A673 (cell line): ENCODE measurements at regions not wholly inside any gene's neighbourhood (a gene's known extent, or its start where the extent isn't known, plus 50 kb on each side); places are given as distances from the start of the nearest gene placed in this dataset.

Experiments
- BruUV-seq: library from RNA; stranded (reverse); fragments of 400-500 nt; replicated peaks from 2 replicates; lab custom pipeline; 2021; lab: Mats Ljungman, UMichigan
- CTCF ChIA-PET: fragments of 300-600 bp; sonication (Branson Sonifier 250); formaldehyde crosslinking; loops from one replicate; lab custom pipeline; 2022; ENCODE audit warnings: antibody characterized with exemption; lab: Charles Lee
- POLR2A ChIA-PET: fragments of 300-600 bp; sonication (Branson Sonifier 250); formaldehyde crosslinking; loops from one replicate; lab custom pipeline; 2022; ENCODE audit warnings: antibody characterized with exemption; ENCODE audit not compliant: low non-redundant PET; lab: Charles Lee
- DNase-seq: peaks from one replicate; pipeline ENCODE4 v3.0.0-alpha.2; 2015; ENCODE audit warnings: low spot score
- H3K27ac ChIP-seq: fragments of 200-600 bp; sonication (generic); 2 replicates; pipeline ENCODE4 v1.5.1; 2016; ENCODE audit warnings: mixed run types, low read depth, mild to moderate bottlenecking, mixed read lengths, antibody characterized with exemption, low read length; ENCODE audit not compliant: poor library complexity, severe bottlenecking
- H3K27me3 ChIP-seq: fragments of 200-600 bp; sonication (generic); replicated peaks from 2 replicates; pipeline ENCODE4 v1.6.1; 2017; ENCODE audit warnings: mixed run types, low read depth, mild to moderate bottlenecking, mixed read lengths, antibody characterized with exemption, low read length; ENCODE audit not compliant: insufficient read depth, poor library complexity
- H3K36me3 ChIP-seq: fragments of 200-600 bp; sonication (generic); 2 replicates; pipeline ENCODE4 v1.6.1; 2016; ENCODE audit warnings: mixed run types, mild to moderate bottlenecking, mixed read lengths, antibody characterized with exemption, low read length; ENCODE audit not compliant: insufficient read depth, poor library complexity, severe bottlenecking
- H3K4me1 ChIP-seq: fragments of 200-600 bp; sonication (generic); 2 replicates; pipeline ENCODE4 v1.6.1; 2017; ENCODE audit warnings: mixed run types, mild to moderate bottlenecking, mixed read lengths, antibody characterized with exemption, low read length; ENCODE audit not compliant: insufficient read depth, poor library complexity, severe bottlenecking
- H3K4me3 ChIP-seq: fragments of 200-600 bp; sonication (generic); 2 replicates; pipeline ENCODE4 v1.5.1; 2016; ENCODE audit warnings: low read depth, mixed run types, mild to moderate bottlenecking, mixed read lengths, low read length; ENCODE audit not compliant: poor library complexity, severe bottlenecking
- H3K9me3 ChIP-seq: fragments of 200-600 bp; sonication (generic); 2 replicates; pipeline ENCODE4 v1.6.1; 2016; ENCODE audit warnings: mixed run types, low read depth, mild to moderate bottlenecking, mixed read lengths, antibody characterized with exemption, low read length; ENCODE audit not compliant: poor library complexity, severe bottlenecking
- EZH2 ChIP-seq: fragments of 200-600 bp; sonication (generic); IDR thresholded peaks from 2 replicates; pipeline ENCODE4 v1.6.1; 2017; ENCODE audit warnings: borderline replicate concordance, low read depth, mild to moderate bottlenecking, mixed read lengths, antibody characterized with exemption, low read length; ENCODE audit not compliant: poor library complexity, severe bottlenecking
- intact Hi-C: fragments of 100-400 bp; cut with micrococcal nuclease; formaldehyde crosslinking; loops from one replicate; pipeline ENCODE4 v1.10.0; 2022; ENCODE audit not compliant: unreplicated experiment
- TF ChIP-seq, protein P1 (sequence below): fragments of 300-800, 200-600 bp; sonication (generic); conservative IDR thresholded peaks from 2 replicates; pipeline ENCODE4 v1.5.1; 2017; ENCODE audit warnings: low read depth, mild to moderate bottlenecking, antibody characterized with exemption, low read length, moderate library complexity, mixed read lengths

DNA sequence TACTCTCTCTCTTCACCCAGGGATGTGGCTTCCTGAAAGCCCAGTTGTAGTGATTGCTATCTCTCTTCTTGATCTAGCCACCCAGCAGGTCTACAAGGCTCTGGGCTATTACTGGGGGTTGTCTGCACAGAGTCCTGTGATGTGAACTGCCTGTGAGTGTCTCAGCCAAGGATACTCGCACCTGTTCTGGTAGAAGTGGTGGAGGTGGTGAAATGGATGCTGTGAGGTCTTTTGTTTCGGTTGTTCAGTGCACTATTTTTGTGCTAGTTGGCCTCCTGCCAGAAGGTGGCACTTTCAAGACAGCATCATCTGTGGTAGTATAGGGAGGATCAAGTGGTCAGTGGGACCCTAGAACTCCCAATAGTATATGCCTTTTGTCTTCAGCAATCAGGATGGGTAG lies 268.0 kb downstream of the GABRG1 start:
- TF ChIP-seq, protein P1, sequence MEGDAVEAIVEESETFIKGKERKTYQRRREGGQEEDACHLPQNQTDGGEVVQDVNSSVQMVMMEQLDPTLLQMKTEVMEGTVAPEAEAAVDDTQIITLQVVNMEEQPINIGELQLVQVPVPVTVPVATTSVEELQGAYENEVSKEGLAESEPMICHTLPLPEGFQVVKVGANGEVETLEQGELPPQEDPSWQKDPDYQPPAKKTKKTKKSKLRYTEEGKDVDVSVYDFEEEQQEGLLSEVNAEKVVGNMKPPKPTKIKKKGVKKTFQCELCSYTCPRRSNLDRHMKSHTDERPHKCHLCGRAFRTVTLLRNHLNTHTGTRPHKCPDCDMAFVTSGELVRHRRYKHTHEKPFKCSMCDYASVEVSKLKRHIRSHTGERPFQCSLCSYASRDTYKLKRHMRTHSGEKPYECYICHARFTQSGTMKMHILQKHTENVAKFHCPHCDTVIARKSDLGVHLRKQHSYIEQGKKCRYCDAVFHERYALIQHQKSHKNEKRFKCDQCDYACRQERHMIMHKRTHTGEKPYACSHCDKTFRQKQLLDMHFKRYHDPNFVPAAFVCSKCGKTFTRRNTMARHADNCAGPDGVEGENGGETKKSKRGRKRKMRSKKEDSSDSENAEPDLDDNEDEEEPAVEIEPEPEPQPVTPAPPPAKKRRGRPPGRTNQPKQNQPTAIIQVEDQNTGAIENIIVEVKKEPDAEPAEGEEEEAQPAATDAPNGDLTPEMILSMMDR = no peak
- TF ChIP-seq EZH2 = no peak
- H3K4me3 ChIP-seq = no peak overlapping the region
- no peak for DNase-seq
- intact Hi-C loops = no loop called here
- BruUV-seq = no TSS peak
- H3K4me1 ChIP-seq = no peaks in the 10 kb centered on the region
- CTCF ChIA-PET = no interaction called here
- H3K27me3 ChIP-seq = no peaks in the 10 kb centered on the region
- no peaks in the 10 kb centered on the region for H3K36me3 ChIP-seq
- POLR2A ChIA-PET = no interaction called here
- H3K9me3 ChIP-seq = no peaks in the 10 kb centered on the region
- H3K27ac ChIP-seq = no peak overlapping the region

DNA sequence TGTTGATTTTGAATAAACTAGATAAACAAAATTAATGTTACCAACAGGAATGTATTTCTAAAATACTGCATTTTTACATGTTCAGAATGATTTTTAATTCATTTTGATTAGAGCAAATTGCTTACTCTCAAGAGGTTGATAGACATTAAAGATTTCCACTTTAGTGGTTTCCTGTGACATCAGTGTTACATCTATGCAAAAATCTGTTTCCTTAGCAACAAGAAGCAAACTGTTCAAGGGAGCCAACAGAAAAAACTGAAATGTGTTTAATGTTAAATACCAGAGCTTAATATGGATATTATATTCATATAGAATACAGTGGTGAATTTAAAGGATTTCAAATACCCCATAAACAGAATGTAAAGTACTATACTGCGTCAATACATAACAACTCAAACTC lies 277.8 kb downstream of the GABRG1 start:
- no peaks in the 10 kb centered on the region for H3K9me3 ChIP-seq
- H3K4me1 ChIP-seq = no peaks in the 10 kb centered on the region
- POLR2A ChIA-PET = no interaction called here
- H3K27me3 ChIP-seq = no peaks in the 10 kb centered on the region
- CTCF ChIA-PET = no interaction called here
- no peak for DNase-seq
- H3K27ac ChIP-seq = no peak overlapping the region
- intact Hi-C loops = no loop called here
- no TSS peak for BruUV-seq
- TF ChIP-seq EZH2 = no peak
- TF ChIP-seq, protein P1 = no peak
- H3K4me3 ChIP-seq = no peak overlapping the region
- H3K36me3 ChIP-seq = no peaks in the 10 kb centered on the region

DNA sequence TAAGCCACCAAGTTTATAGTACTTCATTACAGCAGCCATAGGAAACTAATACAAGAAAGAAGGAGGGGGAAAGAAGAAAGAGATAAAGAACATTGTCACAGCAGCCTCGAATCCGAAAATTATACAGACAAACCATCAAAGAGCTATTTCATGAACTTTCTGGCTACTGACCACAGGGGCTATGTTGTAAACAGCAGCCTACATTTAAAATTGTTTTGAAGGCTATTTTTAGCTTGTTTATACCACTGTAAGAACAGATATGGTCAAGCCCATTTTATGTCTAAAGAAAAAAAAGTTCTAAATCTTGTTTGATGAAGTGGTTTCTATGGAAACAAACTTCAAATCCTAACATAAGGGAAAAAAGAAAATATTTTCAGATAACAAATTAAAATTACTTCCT lies 282.1 kb downstream of the GABRG1 start:
- intact Hi-C loops = no loop called here
- Histone ChIP-seq H3K9me3 (no peaks in the 10 kb centered on the region), H3K27ac (no peak overlapping the region), H3K36me3 (no peaks in the 10 kb centered on the region), H3K4me3 (no peak overlapping the region), H3K4me1 (no peaks in the 10 kb centered on the region), H3K27me3 (no peaks in the 10 kb centered on the region)
- CTCF ChIA-PET = no interaction called here
- DNase-seq = no peak
- BruUV-seq = no TSS peak
- TF ChIP-seq, protein P1 = no peak
- TF ChIP-seq EZH2 = no peak
- POLR2A ChIA-PET = no interaction called here
